Lower leg skin (tissue), 4 donors: ENCODE measurements at regions not wholly inside any gene's neighbourhood (a gene's known extent, or its start where the extent isn't known, plus 50 kb on each side); places are given as distances from the start of the nearest gene placed in this dataset.

Source experiments
- DNase-seq, 2 donors: peaks; one replicate each; pipeline ENCODE4 v3.0.0-alpha.2; 2019; ENCODE audit warnings: low spot score in 2 of 2
- H3K4me3 ChIP-seq: fragments of 200-600 bp; sonication (generic); 2 replicates; pipeline ENCODE4 v1.5.1; 2017; ENCODE audit warnings: mild to moderate bottlenecking, low read depth; ENCODE audit not compliant: poor library complexity, severe bottlenecking
- POLR2A ChIP-seq, 2 donors: fragments of 450-650 bp; IDR thresholded peaks; one replicate each; pipeline ENCODE4 v1.6.1; 2016 to 2017; ENCODE audit warnings: antibody characterized with exemption in 2 of 2, mild to moderate bottlenecking in 1 of 2, moderate library complexity in 1 of 2
- WGBS, 2 donors: methylation state at CpG; one replicate each; pipeline ENCODE4 v1.1.5; 2018; 5-methylcytosine and 5-hydroxymethylcytosine counted together
- intact Hi-C: fragments of 100-400 bp; cut with DNase I; formaldehyde crosslinking; loops from one replicate; pipeline ENCODE4 v1.15.0; 2023; ENCODE audit warnings: low total_unique reads
- TF ChIP-seq, protein P1 (sequence below), 3 donors: fragments of 450-650 bp; IDR thresholded peaks; one replicate each; pipeline ENCODE4 v1.5.1; 2016; ENCODE audit warnings: antibody characterized with exemption in 3 of 3, mild to moderate bottlenecking in 3 of 3, moderate library complexity in 2 of 3

DNA sequence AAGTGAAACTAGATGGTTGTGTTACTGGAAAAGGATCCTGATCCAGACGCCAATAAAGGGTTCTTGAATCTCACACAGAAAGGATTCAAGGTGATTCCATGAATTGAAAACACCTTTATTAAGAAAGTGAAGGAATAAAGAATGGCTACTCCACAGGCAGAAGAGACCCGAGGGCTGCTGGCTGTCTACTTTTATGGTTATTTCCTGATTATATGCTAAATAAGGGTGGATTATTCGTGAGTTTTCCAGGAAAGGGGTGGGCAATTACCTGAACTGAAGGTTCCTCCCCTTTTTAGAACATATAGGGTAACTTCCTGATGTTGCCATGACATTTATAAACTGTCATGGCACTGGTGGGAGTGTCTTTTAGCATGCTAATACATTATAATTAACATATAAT, 50.9 kb upstream of the WARS2 start:
- TF ChIP-seq, protein P1, sequence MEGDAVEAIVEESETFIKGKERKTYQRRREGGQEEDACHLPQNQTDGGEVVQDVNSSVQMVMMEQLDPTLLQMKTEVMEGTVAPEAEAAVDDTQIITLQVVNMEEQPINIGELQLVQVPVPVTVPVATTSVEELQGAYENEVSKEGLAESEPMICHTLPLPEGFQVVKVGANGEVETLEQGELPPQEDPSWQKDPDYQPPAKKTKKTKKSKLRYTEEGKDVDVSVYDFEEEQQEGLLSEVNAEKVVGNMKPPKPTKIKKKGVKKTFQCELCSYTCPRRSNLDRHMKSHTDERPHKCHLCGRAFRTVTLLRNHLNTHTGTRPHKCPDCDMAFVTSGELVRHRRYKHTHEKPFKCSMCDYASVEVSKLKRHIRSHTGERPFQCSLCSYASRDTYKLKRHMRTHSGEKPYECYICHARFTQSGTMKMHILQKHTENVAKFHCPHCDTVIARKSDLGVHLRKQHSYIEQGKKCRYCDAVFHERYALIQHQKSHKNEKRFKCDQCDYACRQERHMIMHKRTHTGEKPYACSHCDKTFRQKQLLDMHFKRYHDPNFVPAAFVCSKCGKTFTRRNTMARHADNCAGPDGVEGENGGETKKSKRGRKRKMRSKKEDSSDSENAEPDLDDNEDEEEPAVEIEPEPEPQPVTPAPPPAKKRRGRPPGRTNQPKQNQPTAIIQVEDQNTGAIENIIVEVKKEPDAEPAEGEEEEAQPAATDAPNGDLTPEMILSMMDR (IDR thresholded peaks at IDR 0.05), result no peak
- TF ChIP-seq POLR2A (IDR thresholded peaks at IDR 0.05), result no peak
- WGBS, 2 donors, result 93 to 96% methylated on average over 3 of the region's 3 CpGs
- intact Hi-C loops, result no loop called here
- DNase-seq, result no peak
- H3K4me3 ChIP-seq, result no peak overlapping the region

DNA sequence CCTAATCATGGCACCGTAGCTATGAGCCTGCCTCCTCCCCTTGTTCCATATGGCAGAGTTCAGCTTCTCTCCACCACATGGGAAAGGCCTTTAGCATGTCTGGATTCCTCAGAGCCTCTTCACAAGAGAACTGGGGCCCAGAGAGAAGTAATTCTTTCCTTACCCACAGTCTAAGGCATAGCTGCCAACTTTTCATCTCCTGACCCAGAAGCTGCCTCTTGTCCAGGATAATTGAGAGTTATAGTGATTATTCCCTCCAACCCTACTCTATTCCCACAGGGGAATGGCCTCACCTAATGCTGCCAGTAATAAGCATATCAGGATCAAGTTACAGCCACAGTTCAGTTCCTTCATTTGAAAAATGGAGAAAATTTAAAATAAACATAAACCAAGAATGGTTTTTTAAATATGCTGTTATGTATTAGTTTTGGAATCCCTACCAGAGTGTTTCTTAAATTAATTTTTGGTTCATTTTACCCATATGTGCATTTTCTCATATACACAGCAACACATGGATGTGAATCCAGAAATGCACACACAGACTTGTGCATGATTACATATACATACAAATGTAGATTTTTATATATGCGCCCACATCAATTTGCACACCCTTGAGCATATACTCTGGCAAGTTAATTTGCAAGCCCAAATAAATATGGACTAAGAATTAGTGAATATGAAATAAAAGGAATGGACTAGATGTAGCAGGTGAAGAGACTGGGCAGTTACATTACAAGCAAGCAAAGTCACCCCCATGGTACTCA, 63.9 kb upstream of the WARS2 start:
- intact Hi-C loops, result no loop called here
- TF ChIP-seq, protein P1 (IDR thresholded peaks at IDR 0.05), result no peak
- 81 to 90% methylated on average over 2 of the region's 2 CpGs for WGBS, 2 donors
- H3K4me3 ChIP-seq, result no peak overlapping the region
- DNase-seq, result no peak

DNA sequence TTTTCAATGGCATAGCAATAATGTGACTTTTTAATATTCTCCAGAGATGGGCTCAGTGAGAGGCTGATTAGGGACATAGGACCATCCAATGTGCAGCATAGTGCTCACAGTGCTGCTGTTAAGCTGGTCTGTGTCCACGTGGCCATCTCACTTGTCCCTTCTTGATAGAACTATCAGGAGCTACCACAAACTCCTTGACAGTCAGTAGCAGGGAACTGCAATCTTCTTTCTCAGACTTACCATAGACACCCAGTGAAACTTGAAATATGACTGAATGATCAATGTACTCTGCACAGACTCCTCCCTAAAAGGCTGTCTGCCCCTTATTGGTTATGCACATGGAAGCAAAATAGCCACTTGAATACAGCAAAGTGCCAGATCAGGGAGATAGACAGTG, 64.5 kb upstream of the WARS2 start:
- WGBS, 2 donors, result 86 to 100% methylated on average over 1 of the region's 1 CpG

DNA sequence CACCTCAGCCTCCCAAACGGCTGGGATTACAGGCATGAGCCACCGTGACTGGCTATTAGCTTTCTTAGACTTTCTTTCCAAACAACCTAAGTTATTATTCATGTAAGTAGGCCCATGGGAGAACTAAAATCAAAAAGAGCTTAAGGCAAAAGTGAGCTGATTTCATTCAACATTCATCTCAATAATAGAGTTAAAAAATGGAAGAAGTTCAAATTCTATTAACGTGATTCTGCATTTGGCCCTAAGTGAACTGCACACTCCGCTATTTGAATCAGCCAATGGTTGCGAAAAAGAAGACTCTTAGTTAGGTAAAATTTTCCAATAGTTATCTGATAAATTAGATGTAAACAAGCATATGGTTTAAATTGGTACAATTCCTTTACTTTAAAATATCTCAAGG, 68.6 kb upstream of the WARS2 start:
- 69 to 79% methylated on average over 5 of the region's 5 CpGs for WGBS, 2 donors
- intact Hi-C loops, result no loop called here
- no peak for DNase-seq
- no peak overlapping the region for H3K4me3 ChIP-seq
- TF ChIP-seq POLR2A (IDR thresholded peaks at IDR 0.05), result no peak
- TF ChIP-seq, protein P1 (IDR thresholded peaks at IDR 0.05), result no peak

More for the DNA sequence above, 64.5 kb upstream of the WARS2 start:
- DNase-seq, result no peak
- no peak overlapping the region for H3K4me3 ChIP-seq
- TF ChIP-seq, protein P1 (IDR thresholded peaks at IDR 0.05), result no peak
- TF ChIP-seq POLR2A (IDR thresholded peaks at IDR 0.05), result no peak
- intact Hi-C loops, result no loop called here

DNA sequence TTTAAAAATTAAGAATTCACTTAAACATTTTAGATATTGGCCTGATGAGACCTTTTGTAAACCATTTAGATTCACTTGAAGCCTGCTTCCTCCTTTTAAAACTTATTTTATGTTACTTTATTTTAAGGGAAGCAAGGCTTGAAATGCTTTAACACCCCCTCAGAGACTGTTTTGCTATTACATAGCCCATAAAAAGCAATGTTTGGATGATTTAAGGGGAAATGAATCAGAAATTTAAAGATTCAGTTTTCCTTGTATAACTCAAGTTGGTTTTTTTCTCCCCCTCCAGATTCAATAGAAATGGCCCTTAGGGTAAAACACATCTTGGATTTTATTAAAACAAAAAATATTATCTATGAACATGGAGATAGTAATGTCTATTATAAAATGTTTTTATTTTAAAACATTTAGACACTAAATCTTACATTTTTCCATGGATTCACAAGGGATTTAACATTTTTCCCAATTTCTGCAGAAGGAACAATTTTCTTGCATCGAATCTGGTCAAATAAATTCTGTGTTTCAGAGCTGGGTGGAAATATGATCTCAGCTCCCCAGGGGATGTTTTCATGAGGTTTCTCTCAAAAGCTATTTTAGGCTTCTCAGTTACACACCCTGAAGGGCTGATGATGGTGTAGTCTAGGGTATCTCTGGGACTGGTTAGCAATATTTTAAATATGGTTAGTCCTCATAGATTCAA, 69.3 kb upstream of the WARS2 start:
- no peak overlapping the region for H3K4me3 ChIP-seq
- DNase-seq, result no peak
- TF ChIP-seq, protein P1 (IDR thresholded peaks at IDR 0.05), result no peak
- TF ChIP-seq POLR2A (IDR thresholded peaks at IDR 0.05), result no peak
- intact Hi-C loops, result no loop called here
- 33 to 36% methylated on average over 1 of the region's 1 CpG for WGBS, 2 donors
